ENCODE measurements at regions not wholly inside any gene's neighbourhood (a gene's known extent, or its start where the extent isn't known, plus 50 kb on each side); places are given as distances from the start of the nearest gene placed in this dataset.

GRCh38 chr11:27287205-27287604, 75.8 kb downstream of the CCDC34 start:
- Histone ChIP-seq H3K4me1 (peaks cover 12% of the 10 kb centered on the region), H3K27me3 (no peaks in the 10 kb centered on the region), H3K4me3 (no peak overlapping the region), H3K36me3 (replicated peaks in 1 of 2; ENCODE audit: insufficient read depth in 1 of 2, low read depth in 2 of 2) (no peaks in the 10 kb centered on the region), H3K9me3 (no peaks in the 10 kb centered on the region), H3K27ac (no peak overlapping the region)
- no peak for TF ChIP-seq CTCF (IDR thresholded peaks at IDR 0.05)
- no peak for TF ChIP-seq POLR2A (IDR thresholded peaks at IDR 0.05)
- WGBS, 2 donors: 52 to 71% methylated on average over 1 of the region's 1 CpG
- ATAC-seq: no peak
- no peak for DNase-seq
- intact Hi-C loops (cut with DNase I): loop anchor here (10.0 kb wide), 1 partner anchor 198 kb away; no protein-coding TSS in a partner anchor

GRCh38 chr11:27285761-27286160, 77.3 kb downstream of the CCDC34 start:
- no peak for ATAC-seq
- Histone ChIP-seq H3K27ac (no peak overlapping the region), H3K27me3 (no peaks in the 10 kb centered on the region), H3K4me1 (peaks cover 15% of the 10 kb centered on the region), H3K4me3 (no peak overlapping the region), H3K9me3 (no peaks in the 10 kb centered on the region), H3K36me3 (replicated peaks in 1 of 2; ENCODE audit: insufficient read depth in 1 of 2, low read depth in 2 of 2) (no peaks in the 10 kb centered on the region)
- TF ChIP-seq POLR2A (IDR thresholded peaks at IDR 0.05): no peak
- no peak for TF ChIP-seq CTCF (IDR thresholded peaks at IDR 0.05)
- no peak for DNase-seq
- WGBS, 2 donors: 66 to 81% methylated on average over 3 of the region's 3 CpGs
- intact Hi-C loops (cut with DNase I): loop anchor here (10.0 kb wide), 1 partner anchor 199 kb away; no protein-coding TSS in a partner anchor

- intact Hi-C loops (cut with DNase I): loop anchor here (10.0 kb wide), 1 partner anchor 202 kb away; no protein-coding TSS in a partner anchor
- Histone ChIP-seq H3K36me3 (replicated peaks in 1 of 2; ENCODE audit: insufficient read depth in 1 of 2, low read depth in 2 of 2) (no peaks in the 10 kb centered on the region), H3K27me3 (no peaks in the 10 kb centered on the region), H3K4me1 (peaks cover 15% of the 10 kb centered on the region), H3K9me3 (no peaks in the 10 kb centered on the region), H3K4me3 (no peak overlapping the region), H3K27ac (no peak overlapping the region)
- TF ChIP-seq CTCF (IDR thresholded peaks at IDR 0.05): no peak
- 40 to 45% methylated on average over 3 of the region's 3 CpGs for WGBS, 2 donors
- ATAC-seq (no peak), DNase-seq (no peak)
Observed at GRCh38 chr11:27282806-27283205, 80.2 kb downstream of the CCDC34 start.

GRCh38 chr11:27281740-27282590, 81.0 kb downstream of the CCDC34 start:
- ATAC-seq: peak; percentile 71
- no peaks in the 10 kb centered on the region for H3K36me3 ChIP-seq (replicated peaks in 1 of 2; ENCODE audit: insufficient read depth in 1 of 2, low read depth in 2 of 2)

GRCh38 chr11:27281276-27281675, 81.7 kb downstream of the CCDC34 start:
- H3K27ac ChIP-seq: no peak overlapping the region
- H3K36me3 ChIP-seq (replicated peaks in 1 of 2; ENCODE audit: insufficient read depth in 1 of 2, low read depth in 2 of 2): no peaks in the 10 kb centered on the region
- intact Hi-C loops (cut with DNase I): loop anchor here (10.0 kb wide), 1 partner anchor 204 kb away; no protein-coding TSS in a partner anchor
- H3K4me3 ChIP-seq: no peak overlapping the region
- ATAC-seq (no peak), DNase-seq (no peak)
- H3K4me1 ChIP-seq: peaks cover 15% of the 10 kb centered on the region
- no peaks in the 10 kb centered on the region for H3K9me3 ChIP-seq
- no peaks in the 10 kb centered on the region for H3K27me3 ChIP-seq
- 83 to 98% methylated on average over 2 of the region's 2 CpGs for WGBS, 2 donors
- TF ChIP-seq CTCF (IDR thresholded peaks at IDR 0.05) (no peak), POLR2A (IDR thresholded peaks at IDR 0.05) (no peak)

More at GRCh38 chr11:27281740-27282590, 81.0 kb downstream of the CCDC34 start:
- WGBS, 2 donors: 41 to 46% methylated on average over 9 of the region's 9 CpGs
- Histone ChIP-seq H3K27ac (no peak overlapping the region), H3K4me1 (peaks cover 15% of the 10 kb centered on the region), H3K27me3 (no peaks in the 10 kb centered on the region), H3K4me3 (no peak overlapping the region), H3K9me3 (no peaks in the 10 kb centered on the region)
- TF ChIP-seq POLR2A (IDR thresholded peaks at IDR 0.05): no peak
- intact Hi-C loops (cut with DNase I): loop anchor here (10.0 kb wide), 1 partner anchor 203 kb away; no protein-coding TSS in a partner anchor
- peak in 1 of 4 donors; percentile 37 for DNase-seq
